ENCODE measurements at regions not wholly inside any gene's neighbourhood (a gene's known extent, or its start where the extent isn't known, plus 50 kb on each side); places are given as distances from the start of the nearest gene placed in this dataset.

GRCh38 chr4:151830168-151830567 lies 69.4 kb upstream of the GATB start:
- no peaks in the 10 kb centered on the region for H3K4me1 ChIP-seq (ENCODE audit: insufficient read depth, poor library complexity, severe bottlenecking)
- no peaks in the 10 kb centered on the region for H3K27me3 ChIP-seq (ENCODE audit: insufficient read depth, poor library complexity, severe bottlenecking)
- H3K4me3 ChIP-seq (ENCODE audit: severe bottlenecking): no peak overlapping the region
- ATAC-seq (ENCODE audit: low read depth): no peak
- TF ChIP-seq CTCF (IDR thresholded peaks at IDR 0.05; ENCODE audit: poor library complexity, severe bottlenecking): no peak
- no peak overlapping the region for H3K27ac ChIP-seq (ENCODE audit: poor library complexity, severe bottlenecking)
- H3K9me3 ChIP-seq (ENCODE audit: severe bottlenecking): no peaks in the 10 kb centered on the region
- DNase-seq (ENCODE audit: low spot score): no peak
- H3K36me3 ChIP-seq (ENCODE audit: low read depth): no peaks in the 10 kb centered on the region

GRCh38 chr4:151829309-151829708 lies 68.5 kb upstream of the GATB start:
- Histone ChIP-seq H3K27me3 (ENCODE audit: insufficient read depth, poor library complexity, severe bottlenecking) (no peaks in the 10 kb centered on the region), H3K4me3 (ENCODE audit: severe bottlenecking) (no peak overlapping the region), H3K9me3 (ENCODE audit: severe bottlenecking) (no peaks in the 10 kb centered on the region), H3K4me1 (ENCODE audit: insufficient read depth, poor library complexity, severe bottlenecking) (no peaks in the 10 kb centered on the region), H3K27ac (ENCODE audit: poor library complexity, severe bottlenecking) (no peak overlapping the region), H3K36me3 (ENCODE audit: low read depth) (no peaks in the 10 kb centered on the region)
- DNase-seq (ENCODE audit: low spot score) (no peak), ATAC-seq (ENCODE audit: low read depth) (no peak)
- TF ChIP-seq CTCF (IDR thresholded peaks at IDR 0.05; ENCODE audit: poor library complexity, severe bottlenecking): no peak

- no peak for DNase-seq (ENCODE audit: low spot score)
- Histone ChIP-seq H3K27ac (ENCODE audit: poor library complexity, severe bottlenecking) (no peak overlapping the region), H3K4me3 (ENCODE audit: severe bottlenecking) (no peak overlapping the region), H3K9me3 (ENCODE audit: severe bottlenecking) (no peaks in the 10 kb centered on the region), H3K4me1 (ENCODE audit: insufficient read depth, poor library complexity, severe bottlenecking) (no peaks in the 10 kb centered on the region), H3K36me3 (ENCODE audit: low read depth) (no peaks in the 10 kb centered on the region), H3K27me3 (ENCODE audit: insufficient read depth, poor library complexity, severe bottlenecking) (no peaks in the 10 kb centered on the region)
- ATAC-seq (ENCODE audit: low read depth): no peak
- no peak for TF ChIP-seq CTCF (IDR thresholded peaks at IDR 0.05; ENCODE audit: poor library complexity, severe bottlenecking)
Observed at GRCh38 chr4:151824656-151825055, 63.8 kb upstream of the GATB start.

GRCh38 chr4:151822331-151822730 lies 61.5 kb upstream of the GATB start:
- ATAC-seq (ENCODE audit: low read depth) (no peak), DNase-seq (ENCODE audit: low spot score) (no peak)
- Histone ChIP-seq H3K4me3 (ENCODE audit: severe bottlenecking) (no peak overlapping the region), H3K36me3 (ENCODE audit: low read depth) (no peaks in the 10 kb centered on the region), H3K9me3 (ENCODE audit: severe bottlenecking) (no peaks in the 10 kb centered on the region), H3K4me1 (ENCODE audit: insufficient read depth, poor library complexity, severe bottlenecking) (no peaks in the 10 kb centered on the region), H3K27ac (ENCODE audit: poor library complexity, severe bottlenecking) (no peak overlapping the region), H3K27me3 (ENCODE audit: insufficient read depth, poor library complexity, severe bottlenecking) (no peaks in the 10 kb centered on the region)
- no peak for TF ChIP-seq CTCF (IDR thresholded peaks at IDR 0.05; ENCODE audit: poor library complexity, severe bottlenecking)

- Histone ChIP-seq H3K9me3 (ENCODE audit: severe bottlenecking) (no peaks in the 10 kb centered on the region), H3K27ac (ENCODE audit: poor library complexity, severe bottlenecking) (no peak overlapping the region), H3K27me3 (ENCODE audit: insufficient read depth, poor library complexity, severe bottlenecking) (no peaks in the 10 kb centered on the region), H3K4me3 (ENCODE audit: severe bottlenecking) (no peak overlapping the region), H3K36me3 (ENCODE audit: low read depth) (no peaks in the 10 kb centered on the region), H3K4me1 (ENCODE audit: insufficient read depth, poor library complexity, severe bottlenecking) (no peaks in the 10 kb centered on the region)
- ATAC-seq (ENCODE audit: low read depth): no peak
- TF ChIP-seq CTCF (IDR thresholded peaks at IDR 0.05; ENCODE audit: poor library complexity, severe bottlenecking): no peak
- no peak for DNase-seq (ENCODE audit: low spot score)
Observed at GRCh38 chr4:151820004-151820403, 59.2 kb upstream of the GATB start.
